GM19467 (cell line): ENCODE measurements at regions not wholly inside any gene's neighbourhood (a gene's known extent, or its start where the extent isn't known, plus 50 kb on each side); places are given as distances from the start of the nearest gene placed in this dataset.

Experiments used
- ATAC-seq: cut with Tn5 transposase; IDR thresholded peaks from one replicate; pipeline ENCODE4 v1.9.1; 2021; ENCODE audit warnings: mild to moderate bottlenecking, moderate library complexity; ENCODE audit not compliant: unreplicated experiment

DNA sequence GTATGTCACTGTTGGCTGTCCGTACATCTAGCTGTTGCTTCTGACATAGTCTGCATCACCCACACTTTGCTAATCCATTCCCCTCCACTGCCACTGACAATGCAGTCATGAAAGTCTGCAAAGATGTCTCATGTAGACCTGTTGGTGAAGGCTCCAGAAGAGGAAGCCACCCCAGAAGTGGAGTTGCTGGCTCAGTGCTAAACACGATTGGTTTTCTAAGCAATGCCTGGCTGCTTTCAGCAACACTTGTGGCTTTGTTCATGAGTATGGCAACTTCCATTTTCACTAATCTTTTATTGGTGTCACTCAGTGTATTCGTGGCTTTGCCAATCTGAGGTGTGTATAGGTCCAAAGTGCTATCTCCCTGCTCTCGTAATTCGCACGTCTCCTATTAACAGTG lies 288.1 kb downstream of the GADD45G start:
- no peak for ATAC-seq

DNA sequence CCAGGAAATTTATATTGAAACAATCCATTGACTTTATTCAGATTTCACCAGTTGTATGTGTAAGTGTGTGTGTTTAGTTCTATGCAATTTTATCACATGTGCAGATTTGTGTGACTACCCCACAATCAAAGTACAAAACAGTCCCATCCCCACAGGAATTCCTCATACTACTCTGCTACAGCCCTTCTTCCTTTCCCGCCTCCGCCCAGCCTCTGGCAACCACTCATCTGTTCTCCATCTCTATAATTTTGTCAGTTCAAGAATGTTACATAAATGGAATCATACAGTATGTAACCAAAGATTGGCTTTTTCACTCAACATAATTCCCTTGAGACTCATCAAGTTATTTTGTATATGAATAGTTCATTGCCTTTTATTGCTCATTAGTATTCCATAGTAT lies 289.1 kb downstream of the GADD45G start:
- no peak for ATAC-seq

DNA sequence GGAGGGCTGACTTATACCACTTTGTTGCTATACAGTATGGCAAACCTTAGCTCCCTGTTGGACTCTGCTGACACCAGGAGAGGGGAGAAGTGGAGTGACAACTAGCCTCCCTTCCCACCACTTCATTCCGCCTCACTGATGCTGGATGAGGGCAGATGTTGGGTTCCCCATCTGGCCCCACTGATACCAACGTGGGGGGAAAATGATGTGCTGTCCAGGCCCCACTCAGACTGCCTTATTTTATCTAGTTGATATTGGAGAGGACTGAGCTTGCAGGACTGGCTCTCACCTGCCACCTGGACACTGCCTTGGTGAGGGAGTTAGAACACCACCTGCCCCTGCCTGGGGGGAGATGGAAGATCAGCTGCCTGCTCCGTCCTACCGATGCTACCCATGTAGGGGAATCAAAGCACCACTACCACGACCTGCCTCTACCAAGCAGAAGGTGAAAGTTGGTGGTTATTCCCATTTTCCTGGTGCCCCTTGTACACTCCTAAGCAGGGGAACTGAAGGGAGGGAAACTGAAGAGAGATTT lies 292.1 kb downstream of the GADD45G start:
- no peak for ATAC-seq

DNA sequence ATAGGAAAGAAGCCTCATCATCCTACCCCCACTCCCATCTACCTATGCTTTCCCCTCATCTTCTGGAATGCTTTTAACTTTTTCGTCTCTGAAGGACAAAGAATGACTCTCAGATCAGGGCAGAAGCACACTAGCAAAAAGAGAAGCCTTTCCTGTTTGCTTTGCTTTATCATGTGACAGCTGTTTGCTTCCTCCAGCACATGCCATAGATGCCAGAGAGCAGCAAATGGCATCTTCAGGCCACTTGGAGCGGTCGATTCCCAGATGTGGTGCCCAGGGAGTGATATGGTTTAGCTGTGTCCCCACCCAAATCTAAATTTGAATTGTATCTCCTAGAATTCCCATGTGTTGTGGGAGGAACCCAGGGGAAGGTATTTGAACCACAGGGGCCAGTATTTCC lies 294.8 kb downstream of the GADD45G start:
- no peak for ATAC-seq

DNA sequence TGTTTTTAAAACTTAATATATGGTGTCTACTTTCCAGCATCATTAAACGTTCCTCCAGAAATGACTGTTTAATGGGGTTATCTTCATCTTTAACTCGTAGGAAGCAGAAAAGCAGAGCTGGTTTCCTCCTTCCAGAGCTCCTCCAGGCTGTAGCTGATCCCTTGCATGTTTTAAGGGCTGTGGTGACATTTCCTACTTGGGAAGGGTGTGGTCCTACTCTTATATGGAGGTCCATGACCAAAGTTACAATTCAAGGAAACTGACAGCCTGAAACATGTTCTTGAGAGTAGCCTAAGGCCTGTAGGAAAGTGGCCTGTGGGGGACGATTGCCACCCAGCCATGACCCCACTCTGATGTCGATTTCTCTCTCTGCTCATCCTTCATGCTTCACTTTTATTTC lies 297.1 kb downstream of the GADD45G start:
- no peak for ATAC-seq

DNA sequence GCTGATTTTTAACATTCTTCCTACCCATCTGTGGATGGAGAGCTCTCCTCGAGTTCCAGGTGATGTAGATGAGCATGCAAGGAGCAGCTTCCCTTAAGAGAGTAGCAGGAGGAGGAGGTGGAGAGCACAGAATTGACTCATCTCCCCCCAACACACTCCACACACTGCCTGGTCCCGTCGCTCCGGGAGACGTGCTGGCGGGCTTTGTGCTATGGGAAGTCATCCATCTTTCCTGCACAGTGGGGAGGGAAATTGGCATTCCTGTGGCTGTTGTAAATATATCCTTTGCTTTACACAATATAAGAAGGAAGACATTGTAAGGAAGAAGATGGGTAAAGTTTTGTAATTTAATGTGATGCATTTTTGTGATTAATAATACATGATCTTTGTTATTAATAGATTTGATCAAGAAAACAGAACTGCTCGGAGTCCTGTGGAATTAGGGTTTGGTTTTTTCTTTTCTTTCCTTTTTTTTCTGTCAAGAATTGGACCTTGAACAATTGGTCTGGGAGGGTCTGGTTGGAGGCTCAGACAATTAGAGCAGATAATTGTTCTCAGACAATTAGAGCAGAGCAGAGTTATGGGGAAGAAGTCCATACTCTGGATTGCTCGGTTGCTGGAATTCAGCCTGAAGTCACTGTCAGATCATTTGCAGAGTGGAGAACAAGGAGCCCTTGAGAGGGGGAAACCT lies 297.8 kb downstream of the GADD45G start:
- no peak for ATAC-seq

DNA sequence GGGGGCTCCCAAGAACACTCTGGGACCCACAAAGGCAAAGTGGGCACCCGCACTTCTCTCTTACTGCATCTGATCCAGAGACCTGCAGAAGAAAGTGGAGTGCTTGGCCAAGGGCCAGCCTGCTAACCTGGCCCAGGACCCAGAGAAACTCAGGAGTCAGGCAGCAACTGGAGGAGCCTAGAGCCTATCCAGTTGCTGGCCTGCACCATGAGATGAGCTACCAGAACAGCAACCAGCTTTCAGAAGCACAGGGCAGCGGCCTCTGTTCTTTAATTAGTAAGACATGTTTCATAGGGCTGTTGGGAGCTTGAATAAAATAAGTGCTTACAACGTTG lies 298.3 kb downstream of the GADD45G start:
- no peak for ATAC-seq

DNA sequence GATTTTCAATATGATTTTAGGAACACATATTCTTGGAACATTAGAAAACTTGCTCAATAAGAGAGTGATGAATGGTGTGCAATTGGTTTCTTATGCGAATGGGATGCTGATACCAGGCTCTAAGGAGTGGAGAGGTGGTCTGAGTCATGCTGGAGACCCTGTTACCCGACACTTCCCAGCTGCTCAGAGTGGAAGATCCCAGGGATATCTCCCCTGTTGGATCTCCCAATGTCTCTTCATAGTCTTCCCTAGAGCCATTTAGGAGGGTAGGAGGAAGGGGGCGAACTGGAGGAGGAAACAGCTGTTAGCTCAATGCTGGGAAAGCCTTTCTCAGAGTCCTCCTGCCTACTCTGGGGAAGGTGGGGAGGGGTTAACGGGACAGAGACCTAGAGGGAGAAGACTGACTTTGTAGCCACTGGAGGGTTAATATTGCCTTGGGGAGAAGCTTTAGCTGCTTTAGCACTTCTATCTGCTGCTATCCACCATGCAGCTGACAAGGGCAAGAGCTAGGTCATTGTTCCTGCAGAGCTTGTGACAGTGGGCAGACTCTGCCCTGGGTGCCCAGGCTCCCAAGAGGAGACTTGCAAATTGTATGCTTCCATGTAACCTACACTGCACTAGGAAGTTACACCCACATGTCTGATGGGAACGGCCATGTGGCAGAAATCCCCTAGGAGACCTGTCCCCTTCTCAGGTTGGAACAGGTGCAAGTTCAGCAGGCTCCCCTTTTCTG lies 301.0 kb downstream of the GADD45G start:
- ATAC-seq: no peak

DNA sequence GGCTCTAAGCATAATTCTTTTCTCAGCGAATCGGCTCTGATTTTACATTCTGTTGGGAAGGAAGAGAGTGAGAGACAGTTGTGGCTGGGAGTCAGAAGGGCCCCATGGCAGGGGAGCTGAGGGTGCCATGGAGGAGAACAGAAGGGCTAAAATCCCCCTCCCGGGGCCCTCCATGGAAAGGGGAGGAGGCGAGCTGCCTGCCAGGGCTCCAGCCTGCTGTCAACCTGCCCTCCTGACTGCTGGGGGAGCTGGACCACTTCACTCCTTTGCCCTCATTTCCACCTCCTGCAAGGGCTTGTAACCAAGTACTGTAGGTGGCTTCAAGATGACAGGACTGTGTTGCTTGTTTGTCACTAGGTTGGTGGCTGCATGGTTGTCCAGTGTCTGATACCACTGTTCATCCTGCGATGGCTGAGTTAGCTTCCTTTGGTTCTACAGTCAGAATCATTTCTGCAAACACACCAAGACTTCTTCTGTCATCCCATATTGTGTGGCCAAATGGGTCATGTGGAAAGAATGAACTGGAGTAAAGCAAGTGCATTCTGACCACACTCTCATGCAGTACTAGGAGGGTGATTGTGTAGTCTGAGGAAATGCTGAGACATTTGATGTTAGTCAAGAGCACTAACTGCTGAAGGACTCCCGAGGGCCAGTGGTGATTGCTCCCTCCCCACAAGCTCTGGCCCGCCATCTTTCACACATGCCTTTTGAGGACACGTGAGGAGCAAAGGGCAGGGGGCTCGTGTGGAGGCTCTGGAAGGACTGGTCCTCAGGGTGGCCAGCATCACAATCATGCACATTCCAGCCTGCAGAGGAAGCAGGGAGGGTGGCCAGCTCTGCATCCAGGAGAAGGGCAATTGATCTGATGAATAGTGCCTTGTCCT lies 307.2 kb downstream of the GADD45G start:
- ATAC-seq: no peak

DNA sequence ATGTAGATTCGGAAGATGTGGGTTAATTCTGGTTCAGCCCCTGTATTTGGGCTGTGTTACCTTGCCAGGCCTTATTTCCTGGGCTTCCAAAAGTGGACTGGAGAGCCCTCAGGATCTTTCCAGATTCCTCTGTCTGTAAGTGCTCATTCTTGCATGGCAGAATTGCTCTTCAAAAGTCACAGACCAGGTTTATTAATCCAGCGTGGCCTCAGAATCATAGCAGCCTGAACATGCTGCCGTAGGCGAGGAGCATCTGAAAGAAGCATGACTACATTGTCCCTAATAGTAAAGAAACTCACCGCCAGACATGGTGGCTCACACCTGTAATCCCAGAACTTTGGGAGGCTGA lies 307.8 kb downstream of the GADD45G start:
- ATAC-seq: no peak

DNA sequence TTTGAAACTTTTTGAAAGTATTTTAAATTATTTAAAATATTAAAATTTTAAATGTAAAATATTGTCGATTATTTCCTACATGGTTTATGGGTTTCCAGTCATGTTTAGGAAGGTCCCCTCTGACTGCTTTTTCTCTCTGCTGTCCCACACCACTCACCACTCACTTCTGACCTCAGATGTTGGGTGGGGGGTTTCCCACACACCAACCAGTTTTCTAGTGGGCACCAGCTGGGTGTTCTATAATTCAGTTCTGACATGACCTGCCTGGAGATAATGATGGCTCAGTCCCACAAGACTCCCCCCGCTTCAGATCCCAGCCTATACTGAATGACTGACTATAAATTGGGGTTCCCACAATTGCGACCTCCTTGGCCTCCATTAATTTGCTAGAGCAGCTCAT lies 310.4 kb downstream of the GADD45G start:
- no peak for ATAC-seq

DNA sequence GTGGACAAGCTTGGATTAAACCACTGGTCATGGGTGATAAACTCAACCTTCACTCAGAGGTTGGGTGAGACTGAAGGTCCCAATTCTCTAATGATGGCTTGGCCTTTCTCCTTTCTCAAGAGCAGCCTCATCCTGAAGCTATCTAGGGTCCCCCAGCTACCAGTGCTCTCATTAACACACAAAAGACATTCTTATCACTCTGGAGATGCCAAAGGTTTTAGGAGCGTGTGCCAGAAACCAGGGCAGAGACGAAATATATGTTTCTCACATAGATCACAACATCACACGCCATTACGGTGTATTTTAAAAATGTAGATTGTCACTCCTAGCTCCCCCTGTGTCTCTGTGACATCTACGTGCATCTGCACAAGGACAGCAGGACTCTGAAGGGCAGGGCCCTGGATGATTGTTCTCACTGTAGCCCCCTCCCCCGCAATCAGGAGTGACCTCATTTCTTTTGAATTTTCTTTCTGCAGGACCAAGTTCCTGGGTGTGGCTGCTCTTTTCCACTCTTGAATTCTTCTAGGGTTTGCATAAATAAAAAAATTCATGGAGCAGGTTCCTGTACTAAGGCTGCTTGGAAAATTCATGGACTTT lies 311.3 kb downstream of the GADD45G start:
- ATAC-seq: no peak

DNA sequence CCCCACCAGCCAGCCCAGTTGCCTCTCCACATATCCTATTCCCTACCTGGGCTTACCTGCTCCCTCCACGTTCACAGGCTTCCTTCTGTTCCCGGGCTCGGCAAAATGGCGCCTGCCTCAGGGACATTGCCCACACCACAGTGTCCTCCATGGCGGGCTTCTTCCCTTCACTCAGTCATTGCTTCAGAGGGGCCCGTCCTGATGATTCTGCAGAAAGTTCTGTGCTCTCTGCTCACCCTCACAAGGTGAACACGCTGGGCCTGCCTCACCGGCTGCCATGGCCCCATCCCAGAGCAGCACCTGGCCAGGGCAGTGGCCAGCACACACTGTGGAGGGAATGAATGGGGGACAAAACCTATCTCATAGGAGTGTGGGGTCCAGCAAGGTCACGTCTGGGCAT lies 313.0 kb downstream of the GADD45G start:
- no peak for ATAC-seq

DNA sequence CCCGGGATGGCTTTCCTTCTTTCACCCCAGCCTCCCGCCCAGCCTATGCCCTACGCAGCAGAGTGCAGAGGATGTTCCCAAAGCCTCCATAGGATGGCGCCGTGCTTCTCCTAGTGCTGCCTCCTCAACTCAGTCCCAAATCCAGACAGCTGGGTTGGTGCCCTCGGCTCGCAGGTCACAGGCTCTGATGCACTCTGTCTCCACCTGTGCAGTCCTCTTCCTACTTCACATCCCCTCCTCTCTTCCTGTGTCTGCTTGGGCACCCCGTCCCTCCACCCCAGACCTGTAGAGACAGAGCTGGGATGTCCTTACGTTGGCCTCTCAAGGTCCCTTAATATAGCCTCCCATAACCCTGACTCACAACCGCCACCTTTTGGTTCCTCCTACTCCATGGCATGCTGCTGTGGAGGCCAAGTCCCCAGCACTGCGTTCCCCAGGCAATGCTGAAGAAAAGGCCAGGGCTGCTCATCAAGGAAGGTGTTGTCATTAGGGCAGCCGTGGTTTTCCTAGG lies 314.4 kb downstream of the GADD45G start:
- ATAC-seq: no peak

DNA sequence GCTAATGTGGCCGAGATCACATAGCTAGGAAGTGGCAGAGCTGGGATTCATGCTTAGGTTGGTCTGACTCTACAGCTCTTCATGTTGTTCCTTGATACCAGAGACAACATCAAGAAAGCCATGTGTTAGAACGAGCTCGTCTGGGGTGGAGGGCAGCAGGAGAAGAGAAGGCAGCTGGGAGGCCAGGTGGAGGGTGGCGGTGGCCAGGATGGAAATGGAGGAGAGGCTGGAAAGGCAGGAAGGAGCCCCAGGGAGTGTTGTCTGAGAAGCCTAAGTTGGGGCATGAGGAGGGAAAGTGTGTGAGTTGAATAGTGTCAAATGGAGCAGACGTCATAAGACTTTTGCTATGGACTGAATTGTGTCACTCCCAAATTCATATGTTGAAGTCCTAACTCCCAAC lies 315.3 kb downstream of the GADD45G start:
- no peak for ATAC-seq

DNA sequence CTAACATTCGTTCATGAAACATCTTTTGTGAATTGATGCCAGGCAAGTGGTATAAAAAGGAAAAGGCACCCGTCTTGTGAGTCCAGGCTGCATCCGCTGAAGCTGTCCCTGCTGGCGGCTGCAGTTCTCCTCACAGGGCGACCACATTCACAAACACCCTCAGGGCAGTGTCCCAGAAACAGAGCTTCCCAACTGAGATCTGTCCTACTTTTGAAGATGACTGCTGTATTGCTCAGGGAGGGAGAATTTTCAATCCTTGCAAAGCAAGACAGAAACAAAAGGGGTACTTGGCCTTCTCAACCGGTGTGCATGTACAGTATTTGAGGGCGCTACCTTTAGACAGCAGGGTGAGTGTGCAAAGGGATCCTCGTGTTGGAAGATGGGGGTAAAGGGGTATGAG lies 316.1 kb downstream of the GADD45G start:
- ATAC-seq: no peak

DNA sequence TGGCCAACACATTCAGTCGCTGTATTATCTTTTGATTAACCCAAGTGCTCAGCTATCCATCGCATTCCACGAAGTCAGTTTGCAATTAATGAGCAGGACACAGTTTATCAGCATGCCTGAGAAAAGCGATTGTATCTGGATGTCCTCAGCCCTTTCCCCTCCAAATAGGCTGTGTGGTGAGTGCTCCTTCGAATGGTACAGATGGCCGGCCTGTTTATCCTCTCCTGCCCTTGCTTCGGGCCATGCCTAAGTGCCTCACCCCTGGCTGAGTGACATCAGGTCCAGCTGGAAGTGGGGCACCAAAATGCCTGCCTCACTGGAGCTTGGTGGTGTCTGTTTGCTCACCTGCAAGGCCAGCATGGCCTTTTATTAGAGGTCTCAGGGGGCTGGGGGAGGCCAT lies 317.3 kb downstream of the GADD45G start:
- ATAC-seq: no peak

DNA sequence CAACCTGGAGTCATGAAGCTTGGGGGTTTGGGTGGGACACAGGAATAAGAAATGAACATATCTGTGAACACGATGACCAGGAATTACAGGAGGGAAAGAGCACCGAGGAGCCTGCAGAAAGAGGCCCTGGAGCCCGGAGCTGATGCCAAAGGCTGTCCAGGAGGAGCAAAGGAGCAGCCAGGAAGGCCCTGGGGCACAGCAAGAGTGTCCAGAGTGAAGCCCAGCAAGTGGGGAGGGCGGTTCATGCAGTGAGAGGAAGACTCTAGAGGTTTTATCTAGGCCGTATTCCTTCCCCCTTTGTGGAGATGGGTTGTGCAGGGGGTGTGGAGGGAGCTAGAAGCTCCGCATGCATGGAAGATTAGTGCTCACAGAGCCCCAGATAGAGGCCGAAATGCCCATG lies 318.4 kb downstream of the GADD45G start:
- ATAC-seq: no peak

DNA sequence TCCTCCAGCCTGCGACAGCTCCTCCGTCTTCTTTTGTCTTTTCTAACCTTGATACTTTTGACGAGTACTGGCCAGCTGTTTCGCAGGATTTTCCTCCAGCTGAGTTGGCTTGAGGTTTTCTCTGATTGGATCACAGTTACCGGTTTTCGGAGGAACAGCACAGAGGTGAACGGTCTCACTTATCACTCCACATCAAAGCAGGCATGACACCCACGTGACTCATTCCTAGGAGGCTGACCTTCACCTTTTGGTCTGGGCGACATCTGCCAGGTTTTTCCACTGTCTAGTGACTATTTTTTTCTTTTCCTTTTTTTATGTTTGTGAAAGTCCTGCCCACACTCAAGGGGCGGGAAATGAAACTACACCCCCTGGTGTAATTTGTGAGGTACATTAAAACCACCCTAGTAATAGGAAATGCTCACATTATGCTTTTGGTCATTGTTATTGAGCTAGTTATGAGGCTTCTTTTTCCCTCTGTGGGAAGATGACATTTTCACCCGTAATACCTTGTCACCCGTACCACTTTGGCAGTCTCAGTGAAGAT lies 319.2 kb downstream of the GADD45G start:
- ATAC-seq: no peak

DNA sequence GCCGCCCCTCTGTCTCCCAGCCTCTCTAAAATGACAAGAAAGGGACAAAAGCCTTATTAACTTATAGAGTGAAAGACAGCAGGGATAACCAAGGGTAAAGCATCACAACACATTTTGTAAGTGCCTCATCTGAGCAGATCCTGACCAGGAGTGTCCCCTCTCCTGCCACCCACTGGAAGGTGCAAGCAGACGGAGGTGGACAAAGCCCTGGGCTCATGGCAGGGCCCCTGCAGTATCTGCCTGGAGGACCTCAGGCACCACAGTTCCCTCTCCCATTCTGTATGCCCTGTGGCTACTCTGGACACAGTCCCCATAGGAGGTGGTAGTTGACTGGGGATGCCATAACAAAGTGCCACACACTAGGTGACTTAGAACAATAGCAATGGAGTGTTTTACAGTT lies 319.8 kb downstream of the GADD45G start:
- ATAC-seq: no peak

DNA sequence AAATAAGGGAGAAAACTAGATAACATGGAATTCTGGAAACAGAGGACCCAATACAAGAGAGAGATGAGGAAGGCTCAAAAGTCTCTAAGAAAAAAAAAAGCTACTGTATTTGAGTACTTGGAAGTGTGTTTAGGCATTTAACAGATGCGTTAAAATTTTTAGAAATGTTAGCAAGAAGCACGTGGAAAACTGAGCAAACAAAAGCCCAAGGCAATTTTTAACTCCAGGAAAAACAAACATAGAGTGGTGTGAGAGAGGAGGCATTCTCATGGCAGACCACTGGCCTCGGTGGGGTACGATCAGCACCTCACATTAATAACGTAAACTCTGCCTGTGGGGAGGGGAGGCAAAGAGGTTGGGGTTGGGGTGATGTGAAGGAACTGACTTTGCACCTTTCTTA lies 321.4 kb downstream of the GADD45G start:
- no peak for ATAC-seq
